ENCODE measurements at regions not wholly inside any gene's neighbourhood (a gene's known extent, or its start where the extent isn't known, plus 50 kb on each side); places are given as distances from the start of the nearest gene placed in this dataset.

DNA sequence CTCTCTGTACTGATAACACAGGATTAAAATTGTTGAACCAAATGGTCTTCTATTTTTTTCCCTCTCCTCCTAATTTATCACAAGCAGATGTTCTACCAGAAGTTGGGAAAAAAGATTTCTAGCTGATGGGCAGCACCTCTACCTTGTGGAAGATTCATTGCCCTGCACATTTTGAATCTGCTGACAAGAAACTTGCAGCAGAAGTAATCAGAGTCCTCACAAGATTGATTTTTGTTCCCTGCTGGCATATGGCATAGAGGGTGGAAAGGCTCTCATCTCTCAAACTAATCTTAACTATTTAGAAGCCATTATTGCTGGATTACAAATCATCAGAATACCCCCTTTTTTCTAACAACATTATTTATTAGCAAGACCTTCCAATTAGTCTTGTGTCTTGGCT is 148.9 kb upstream of the MEIS2 start:
- TF ChIP-seq, protein P1, sequence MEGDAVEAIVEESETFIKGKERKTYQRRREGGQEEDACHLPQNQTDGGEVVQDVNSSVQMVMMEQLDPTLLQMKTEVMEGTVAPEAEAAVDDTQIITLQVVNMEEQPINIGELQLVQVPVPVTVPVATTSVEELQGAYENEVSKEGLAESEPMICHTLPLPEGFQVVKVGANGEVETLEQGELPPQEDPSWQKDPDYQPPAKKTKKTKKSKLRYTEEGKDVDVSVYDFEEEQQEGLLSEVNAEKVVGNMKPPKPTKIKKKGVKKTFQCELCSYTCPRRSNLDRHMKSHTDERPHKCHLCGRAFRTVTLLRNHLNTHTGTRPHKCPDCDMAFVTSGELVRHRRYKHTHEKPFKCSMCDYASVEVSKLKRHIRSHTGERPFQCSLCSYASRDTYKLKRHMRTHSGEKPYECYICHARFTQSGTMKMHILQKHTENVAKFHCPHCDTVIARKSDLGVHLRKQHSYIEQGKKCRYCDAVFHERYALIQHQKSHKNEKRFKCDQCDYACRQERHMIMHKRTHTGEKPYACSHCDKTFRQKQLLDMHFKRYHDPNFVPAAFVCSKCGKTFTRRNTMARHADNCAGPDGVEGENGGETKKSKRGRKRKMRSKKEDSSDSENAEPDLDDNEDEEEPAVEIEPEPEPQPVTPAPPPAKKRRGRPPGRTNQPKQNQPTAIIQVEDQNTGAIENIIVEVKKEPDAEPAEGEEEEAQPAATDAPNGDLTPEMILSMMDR (IDR thresholded peaks at IDR 0.05; ENCODE audit: low read depth, low read length): no peak
- no peak for DNase-seq (ENCODE audit: low read depth, low spot score)
- H3K4me3 ChIP-seq (ENCODE audit: low read depth, low read length): no peak overlapping the region
- in situ Hi-C loops (cut with HindIII; ENCODE audit: low sequenced_read_pairs): no loop called here

DNA sequence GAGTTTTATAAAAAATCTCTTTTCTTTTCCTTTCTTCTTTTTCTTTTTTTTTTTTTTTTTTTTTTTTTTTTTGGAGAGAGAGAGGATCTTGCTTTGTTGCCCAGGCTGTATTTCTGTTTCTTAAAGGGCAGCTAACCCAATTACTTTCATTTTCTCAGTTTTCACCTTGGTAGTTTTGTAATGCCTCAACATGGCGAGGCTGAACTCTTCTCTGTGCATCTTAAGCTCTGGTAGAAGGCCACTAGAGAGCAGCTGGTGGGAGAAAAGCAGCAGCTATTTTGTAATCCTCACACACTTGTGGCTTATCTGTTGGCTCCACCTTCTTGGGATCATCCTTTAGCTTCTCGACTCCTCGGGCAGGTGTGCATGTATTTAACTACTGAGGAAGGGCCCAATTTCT is 152.2 kb upstream of the MEIS2 start:
- TF ChIP-seq, protein P1 (IDR thresholded peaks at IDR 0.05; ENCODE audit: low read depth, low read length): no peak
- no peak overlapping the region for H3K4me3 ChIP-seq (ENCODE audit: low read depth, low read length)
- no peak for DNase-seq (ENCODE audit: low read depth, low spot score)
- in situ Hi-C loops (cut with HindIII; ENCODE audit: low sequenced_read_pairs): no loop called here

DNA sequence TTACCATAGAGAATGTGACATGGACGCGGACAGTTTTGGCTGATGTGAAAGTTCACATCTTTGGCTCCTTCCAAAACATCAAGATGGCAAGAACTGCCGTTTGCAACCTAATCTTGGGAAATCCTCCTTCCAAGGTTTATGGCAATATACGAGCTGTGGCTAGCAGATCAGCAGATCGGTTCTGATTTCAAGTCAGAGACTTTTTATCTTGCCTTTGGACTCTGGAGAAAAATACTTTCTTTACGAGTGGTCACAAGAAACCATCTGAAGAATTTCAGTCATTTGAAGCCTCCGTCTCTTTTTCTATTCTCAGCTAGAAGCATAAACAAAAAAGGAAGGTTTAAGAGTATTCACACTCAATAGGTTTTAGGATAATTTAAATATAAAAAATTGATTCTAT is 153.5 kb upstream of the MEIS2 start:
- in situ Hi-C loops (cut with HindIII; ENCODE audit: low sequenced_read_pairs): no loop called here
- peak; percentile 15 for DNase-seq (ENCODE audit: low read depth, low spot score)
- TF ChIP-seq, protein P1 (IDR thresholded peaks at IDR 0.05; ENCODE audit: low read depth, low read length): no peak
- no peak overlapping the region for H3K4me3 ChIP-seq (ENCODE audit: low read depth, low read length)

DNA sequence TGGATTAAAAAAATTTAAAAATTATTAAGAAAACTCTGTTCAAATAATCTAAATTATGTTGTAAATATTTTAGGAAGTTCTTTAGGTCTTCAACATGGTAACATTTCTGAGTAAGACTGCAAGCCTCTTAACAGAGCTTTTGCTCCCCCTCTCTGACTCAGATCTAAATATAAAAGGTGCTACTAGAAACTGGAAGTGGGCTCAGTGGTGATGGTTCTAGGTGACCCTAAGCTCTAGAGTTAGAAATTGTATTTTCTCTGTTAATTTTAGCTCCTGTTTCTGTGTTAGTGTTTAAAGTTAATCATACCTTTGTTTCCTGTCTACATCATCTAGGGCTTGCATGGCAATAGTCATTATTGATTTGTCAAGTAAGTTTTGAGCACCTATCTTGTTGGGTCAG is 159.9 kb upstream of the MEIS2 start:
- in situ Hi-C loops (cut with HindIII; ENCODE audit: low sequenced_read_pairs): no loop called here
- H3K4me3 ChIP-seq (ENCODE audit: low read depth, low read length): no peak overlapping the region
- no peak for DNase-seq (ENCODE audit: low read depth, low spot score)
- TF ChIP-seq, protein P1 (IDR thresholded peaks at IDR 0.05; ENCODE audit: low read depth, low read length): no peak

DNA sequence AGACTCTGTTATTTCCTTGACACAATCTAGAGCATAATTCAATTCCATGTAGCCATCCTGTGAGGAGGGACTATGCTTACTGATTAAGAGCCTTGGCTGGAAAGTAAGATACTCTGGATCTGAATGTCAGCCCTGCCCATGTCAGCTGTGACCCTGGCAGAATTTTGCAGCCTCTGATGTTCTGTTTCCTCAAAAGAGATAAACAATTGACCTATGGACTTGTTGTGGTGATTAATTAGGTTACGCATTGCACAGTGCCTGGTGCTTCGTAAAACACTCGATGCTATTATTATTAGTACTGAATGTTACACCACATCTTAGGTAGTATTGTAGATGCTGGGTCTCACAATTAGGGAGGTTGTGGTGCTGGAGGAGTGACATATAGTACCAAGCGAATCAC is 161.3 kb upstream of the MEIS2 start:
- H3K4me3 ChIP-seq (ENCODE audit: low read depth, low read length): no peak overlapping the region
- TF ChIP-seq, protein P1 (IDR thresholded peaks at IDR 0.05; ENCODE audit: low read depth, low read length): no peak
- DNase-seq (ENCODE audit: low read depth, low spot score): no peak
- in situ Hi-C loops (cut with HindIII; ENCODE audit: low sequenced_read_pairs): no loop called here

DNA sequence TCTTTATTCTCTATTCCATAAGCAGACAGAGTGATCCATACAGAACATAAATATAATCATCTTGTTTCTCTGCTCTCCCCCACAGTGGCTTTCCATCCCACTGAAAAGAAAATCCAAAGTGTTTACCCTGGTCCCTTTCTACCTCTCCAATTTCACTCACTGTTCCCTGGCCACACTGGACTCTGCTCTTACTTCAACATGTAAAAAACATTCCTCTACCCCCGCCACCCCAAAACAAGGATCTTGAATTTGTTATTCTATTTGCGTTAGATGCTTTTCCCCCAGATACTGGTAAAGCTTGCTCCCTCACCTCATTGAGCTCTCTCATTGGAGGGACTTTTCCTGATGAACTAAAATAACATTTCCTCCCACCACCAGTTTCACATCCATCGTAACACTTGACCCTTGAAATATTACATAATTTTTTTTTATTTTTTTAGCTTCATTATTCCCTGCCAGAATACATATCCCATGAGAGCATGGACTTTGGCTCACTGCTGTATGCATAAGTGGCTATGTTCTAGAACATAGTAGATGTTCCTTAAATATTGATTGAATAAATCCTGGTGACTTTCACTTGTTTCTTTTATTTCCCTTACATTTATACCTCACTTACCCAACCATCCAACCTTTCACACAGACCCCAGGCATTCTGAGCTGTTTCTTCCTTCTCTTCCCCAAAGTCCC is 162.7 kb upstream of the MEIS2 start:
- no peak overlapping the region for H3K4me3 ChIP-seq (ENCODE audit: low read depth, low read length)
- in situ Hi-C loops (cut with HindIII; ENCODE audit: low sequenced_read_pairs): no loop called here
- TF ChIP-seq, protein P1 (IDR thresholded peaks at IDR 0.05; ENCODE audit: low read depth, low read length): no peak
- no peak for DNase-seq (ENCODE audit: low read depth, low spot score)

Measured in astrocyte of the spinal cord (primary cell).